H1 (cell line): ENCODE measurements at regions not wholly inside any gene's neighbourhood (a gene's known extent, or its start where the extent isn't known, plus 50 kb on each side); places are given as distances from the start of the nearest gene placed in this dataset.

Experiments
- BACH1 ChIP-seq: IDR thresholded peaks from 2 replicates; pipeline ENCODE4 v1.6.1; 2012; ENCODE audit warnings: low read length, improper control_type of control experiment
- CBX8 ChIP-seq: fragments of 300-800, 300-1000 bp; sonication (generic); IDR thresholded peaks from 2 replicates; pipeline ENCODE4 v1.7.1; 2016; ENCODE audit warnings: low read depth, low read length, borderline replicate concordance
- CHD1 ChIP-seq: IDR thresholded peaks from 2 replicates; pipeline ENCODE4 v1.6.1; 2012; ENCODE audit warnings: low read depth, low read length, improper control_type of control experiment
- CHD7 ChIP-seq: fragments of 300-600 bp; sonication (generic); IDR thresholded peaks from 2 replicates; pipeline ENCODE4 v1.7.1; 2012; ENCODE audit warnings: low read length, moderate library complexity, mild to moderate bottlenecking, inconsistent platforms; ENCODE audit not compliant: insufficient replicate concordance
- GABPA ChIP-seq: IDR thresholded peaks from 2 replicates; pipeline ENCODE4 v1.6.1; 2011; ENCODE audit warnings: mild to moderate bottlenecking, low read length, moderate library complexity, borderline replicate concordance; ENCODE audit not compliant: insufficient read depth
- HDAC2 ChIP-seq, 2 experiments: fragments of 300-600 bp in 1 of 2; sonication (generic) in 1 of 2; IDR thresholded peaks; 2 replicates each; pipeline ENCODE4 v1.6.1; 2011 to 2012; ENCODE audit warnings: low read depth in 2 of 2, low read length in 2 of 2, mild to moderate bottlenecking in 2 of 2, moderate library complexity in 2 of 2, borderline replicate concordance in 1 of 2, inconsistent platforms in 1 of 2
- JUND ChIP-seq: IDR thresholded peaks from 2 replicates; pipeline ENCODE4 v1.6.1; 2011; ENCODE audit warnings: mild to moderate bottlenecking, improper control_type of control experiment, low read length
- KDM1A ChIP-seq: fragments of 200-600, 300-600 bp; sonication (generic); IDR thresholded peaks from 2 replicates; pipeline ENCODE4 v1.7.1; 2016; ENCODE audit warnings: mild to moderate bottlenecking, low read length, borderline replicate concordance
- POU5F1 ChIP-seq: IDR thresholded peaks from 2 replicates; pipeline ENCODE4 v1.6.1; 2011; ENCODE audit warnings: low read depth, mild to moderate bottlenecking, low read length, moderate library complexity
- SIN3A ChIP-seq, 2 experiments: IDR thresholded peaks in 1 of 2; conservative IDR thresholded peaks in 1 of 2; 2 replicates each; pipeline ENCODE4 v1.6.1; 2011 to 2012; ENCODE audit warnings: low read length in 2 of 2, improper control_type of control experiment in 1 of 2, low read depth in 1 of 2, mild to moderate bottlenecking in 1 of 2
- SIRT6 ChIP-seq: IDR thresholded peaks from one replicate; pipeline ENCODE4 v1.7.1; 2012; ENCODE audit warnings: low read length, inconsistent platforms
- TBP ChIP-seq: IDR thresholded peaks from 2 replicates; pipeline ENCODE4 v1.6.1; 2011; ENCODE audit warnings: low read depth, low read length, improper control_type of control experiment

GRCh38 chr6:167467282-167467681 is 142.4 kb downstream of the TTLL2 start (continued):
- TF ChIP-seq CHD7 (no peak), GABPA (no peak), KDM1A (no peak), HDAC2 (IDR thresholded peaks at IDR 0.05; ENCODE audit: borderline replicate concordance in 1 of 2, low read depth in 2 of 2, low read length in 2 of 2) (no peak), SIN3A (conservative IDR thresholded peaks at IDR 0.05 in 1 of 2, IDR thresholded peaks at IDR 0.05 in 1 of 2; ENCODE audit: low read depth in 1 of 2, low read length in 2 of 2) (no peak), POU5F1 (no peak), SIRT6 (no peak), CHD1 (no peak), JUND (no peak), BACH1 (no peak), CBX8 (no peak), TBP (no peak)
